Colonic mucosa (tissue), 4 donors: ENCODE measurements at regions not wholly inside any gene's neighbourhood (a gene's known extent, or its start where the extent isn't known, plus 50 kb on each side); places are given as distances from the start of the nearest gene placed in this dataset.

Experiments used
- DNase-seq: peaks from one replicate; pipeline ENCODE4 v3.0.0-alpha.2; 2020
- H3K27ac ChIP-seq: fragments of 200-600 bp; one replicate; pipeline ENCODE4 v1.8.0; 2021
- H3K27me3 ChIP-seq: fragments of 200-600 bp; one replicate; pipeline ENCODE4 v1.8.0; 2021
- H3K36me3 ChIP-seq: fragments of 200-600 bp; one replicate; pipeline ENCODE4 v1.8.0; 2021
- H3K4me1 ChIP-seq: fragments of 200-600 bp; one replicate; pipeline ENCODE4 v1.8.0; 2021; ENCODE audit warnings: mild to moderate bottlenecking
- H3K4me3 ChIP-seq: fragments of 200-600 bp; one replicate; pipeline ENCODE4 v1.8.0; 2021
- H3K9ac ChIP-seq, 2 donors: one replicate each; pipeline ENCODE4 v1.7.0; 2013; ENCODE audit warnings: control low read depth in 2 of 2, low read depth in 2 of 2, low read length in 2 of 2
- H3K9me3 ChIP-seq: fragments of 200-600 bp; one replicate; pipeline ENCODE4 v1.8.0; 2021
- intact Hi-C: fragments of 100-400 bp; cut with DNase I; formaldehyde crosslinking; loops from one replicate; pipeline ENCODE4 v1.14.1; 2022
- TF ChIP-seq, protein P1 (sequence below): fragments of 200-600 bp; IDR thresholded peaks from one replicate; pipeline ENCODE4 v1.8.0; 2022; ENCODE audit warnings: antibody characterized with exemption, mild to moderate bottlenecking
- donor health status: healthy.
- donor health status: DM: no; HTN: no; CAD: no.
- donor health status: DM: no; HTN: no; CAD: no.

DNA sequence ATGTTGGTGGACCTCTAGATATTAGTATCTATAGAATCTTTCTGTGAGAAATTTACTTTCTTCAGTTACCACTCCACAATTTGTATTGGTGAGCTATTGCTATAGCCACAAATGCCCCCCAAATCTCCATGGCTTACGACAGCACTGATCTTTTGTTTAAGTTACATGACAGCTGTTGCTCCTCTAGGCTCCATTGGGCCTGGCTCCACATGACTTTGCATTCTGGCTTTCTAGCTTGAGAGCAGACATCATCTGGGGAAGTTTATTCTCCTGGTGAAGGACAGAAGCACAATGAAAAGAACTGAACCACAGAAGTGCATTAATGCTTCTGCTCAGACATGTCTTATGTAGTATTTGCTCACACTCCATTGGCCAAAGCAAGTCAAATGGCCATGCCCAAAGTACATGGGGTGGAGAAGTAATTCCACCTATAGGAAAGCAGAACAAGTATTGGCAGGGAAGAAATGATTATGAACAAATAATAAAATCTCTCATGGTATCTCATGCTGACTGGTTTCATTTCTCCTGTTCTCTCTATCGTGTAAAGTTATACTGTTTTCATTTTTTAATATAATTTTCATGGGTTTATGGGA is 126.6 kb upstream of the FAM9C start:
- TF ChIP-seq, protein P1, sequence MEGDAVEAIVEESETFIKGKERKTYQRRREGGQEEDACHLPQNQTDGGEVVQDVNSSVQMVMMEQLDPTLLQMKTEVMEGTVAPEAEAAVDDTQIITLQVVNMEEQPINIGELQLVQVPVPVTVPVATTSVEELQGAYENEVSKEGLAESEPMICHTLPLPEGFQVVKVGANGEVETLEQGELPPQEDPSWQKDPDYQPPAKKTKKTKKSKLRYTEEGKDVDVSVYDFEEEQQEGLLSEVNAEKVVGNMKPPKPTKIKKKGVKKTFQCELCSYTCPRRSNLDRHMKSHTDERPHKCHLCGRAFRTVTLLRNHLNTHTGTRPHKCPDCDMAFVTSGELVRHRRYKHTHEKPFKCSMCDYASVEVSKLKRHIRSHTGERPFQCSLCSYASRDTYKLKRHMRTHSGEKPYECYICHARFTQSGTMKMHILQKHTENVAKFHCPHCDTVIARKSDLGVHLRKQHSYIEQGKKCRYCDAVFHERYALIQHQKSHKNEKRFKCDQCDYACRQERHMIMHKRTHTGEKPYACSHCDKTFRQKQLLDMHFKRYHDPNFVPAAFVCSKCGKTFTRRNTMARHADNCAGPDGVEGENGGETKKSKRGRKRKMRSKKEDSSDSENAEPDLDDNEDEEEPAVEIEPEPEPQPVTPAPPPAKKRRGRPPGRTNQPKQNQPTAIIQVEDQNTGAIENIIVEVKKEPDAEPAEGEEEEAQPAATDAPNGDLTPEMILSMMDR: no peak
- Histone ChIP-seq H3K36me3 (no peaks in the 10 kb centered on the region), H3K27ac (no peak overlapping the region), H3K9ac (no peak overlapping the region), H3K9me3 (no peaks in the 10 kb centered on the region), H3K27me3 (no peaks in the 10 kb centered on the region), H3K4me1 (no peaks in the 10 kb centered on the region), H3K4me3 (no peak overlapping the region)
- intact Hi-C loops: no loop called here
- no peak for DNase-seq

DNA sequence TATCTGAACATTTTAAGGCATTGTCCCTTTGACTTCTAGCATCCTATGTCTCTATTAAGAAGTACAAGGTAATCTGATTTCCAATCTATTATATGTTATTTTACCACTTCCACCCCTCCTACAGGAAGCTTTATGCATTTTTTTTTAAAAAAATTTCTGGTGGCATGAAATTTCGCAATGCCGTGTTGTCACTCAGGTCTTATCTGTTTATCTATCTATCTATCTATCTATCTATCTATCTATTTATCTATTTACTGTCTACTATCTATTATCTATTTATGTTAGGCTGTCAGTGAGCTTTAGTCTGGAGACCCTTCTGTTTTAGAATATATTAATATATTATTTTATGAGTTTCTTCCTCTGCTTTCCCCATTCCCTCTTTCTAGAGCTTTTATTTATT is 125.3 kb upstream of the FAM9C start:
- Histone ChIP-seq H3K4me1 (no peaks in the 10 kb centered on the region), H3K27ac (no peak overlapping the region), H3K27me3 (no peaks in the 10 kb centered on the region), H3K4me3 (no peak overlapping the region), H3K9me3 (no peaks in the 10 kb centered on the region), H3K36me3 (no peaks in the 10 kb centered on the region), H3K9ac (no peak overlapping the region)
- intact Hi-C loops: no loop called here
- TF ChIP-seq, protein P1: no peak
- no peak for DNase-seq

DNA sequence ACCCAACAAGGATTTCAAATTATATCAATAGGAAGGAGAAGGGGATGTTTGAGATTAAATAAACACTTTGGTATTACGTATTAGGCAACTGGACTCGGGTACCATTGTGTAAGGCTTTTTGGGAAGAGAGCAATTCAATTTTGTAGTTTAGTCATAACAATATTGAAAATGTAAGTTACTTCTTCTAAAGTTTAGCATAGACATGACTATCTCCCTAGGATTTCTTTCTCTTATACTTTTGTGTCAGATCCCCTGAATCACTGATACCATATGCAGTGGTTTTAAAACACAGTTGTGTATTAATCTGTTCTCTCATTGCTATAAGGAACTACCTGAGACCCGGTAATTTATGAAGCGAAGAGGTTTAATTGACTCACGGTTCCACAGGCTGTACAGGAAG is 123.8 kb upstream of the FAM9C start:
- H3K27me3 ChIP-seq: no peaks in the 10 kb centered on the region

DNA sequence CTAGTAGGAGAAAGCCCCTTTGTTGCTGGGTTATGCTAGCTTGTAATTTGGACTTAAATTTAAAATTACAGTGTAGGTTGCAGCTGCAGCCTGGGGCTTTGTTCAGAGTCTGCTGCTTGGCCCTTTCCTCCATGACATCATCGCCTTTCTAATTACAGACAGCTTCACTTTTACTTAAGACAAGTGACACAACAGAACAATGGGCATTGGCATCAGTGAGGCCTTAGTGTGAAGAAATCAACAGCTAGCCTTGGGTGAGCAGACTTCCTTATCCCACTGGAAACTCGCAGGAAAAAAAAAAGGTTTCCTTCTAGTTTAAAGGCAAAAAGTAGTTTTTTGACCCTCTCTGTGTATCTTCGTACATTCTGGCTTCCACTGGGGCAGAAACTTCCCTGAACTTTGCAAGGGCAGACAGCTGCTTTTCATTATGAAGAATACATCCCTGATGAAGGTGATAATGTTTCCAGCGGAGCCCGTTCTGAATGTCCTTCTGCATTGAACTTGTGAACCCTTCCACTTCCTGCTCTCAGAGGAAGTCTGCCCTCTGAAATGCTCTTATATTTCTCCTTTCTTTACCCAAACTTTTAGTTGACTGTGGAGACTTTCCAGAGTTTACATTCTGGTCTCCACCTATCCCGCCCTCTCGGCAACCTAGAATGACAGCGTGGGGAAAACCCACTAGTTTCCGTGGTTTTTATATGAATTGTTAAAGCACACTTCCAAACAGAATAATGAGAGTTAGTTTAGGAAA is 123.2 kb upstream of the FAM9C start:
- TF ChIP-seq, protein P1: no peak
- DNase-seq: no peak
- intact Hi-C loops: no loop called here
- Histone ChIP-seq H3K27me3 (no peaks in the 10 kb centered on the region), H3K4me1 (no peaks in the 10 kb centered on the region), H3K36me3 (no peaks in the 10 kb centered on the region), H3K9me3 (no peaks in the 10 kb centered on the region), H3K9ac (no peak overlapping the region), H3K27ac (no peak overlapping the region), H3K4me3 (no peak overlapping the region)

More for the DNA sequence above, 123.8 kb upstream of the FAM9C start:
- no peaks in the 10 kb centered on the region for H3K4me1 ChIP-seq
- H3K4me3 ChIP-seq: no peak overlapping the region
- no peaks in the 10 kb centered on the region for H3K9me3 ChIP-seq
- TF ChIP-seq, protein P1: no peak
- H3K9ac ChIP-seq: no peak overlapping the region
- no peak overlapping the region for H3K27ac ChIP-seq
- H3K36me3 ChIP-seq: no peaks in the 10 kb centered on the region
- no peak for DNase-seq
- intact Hi-C loops: no loop called here

DNA sequence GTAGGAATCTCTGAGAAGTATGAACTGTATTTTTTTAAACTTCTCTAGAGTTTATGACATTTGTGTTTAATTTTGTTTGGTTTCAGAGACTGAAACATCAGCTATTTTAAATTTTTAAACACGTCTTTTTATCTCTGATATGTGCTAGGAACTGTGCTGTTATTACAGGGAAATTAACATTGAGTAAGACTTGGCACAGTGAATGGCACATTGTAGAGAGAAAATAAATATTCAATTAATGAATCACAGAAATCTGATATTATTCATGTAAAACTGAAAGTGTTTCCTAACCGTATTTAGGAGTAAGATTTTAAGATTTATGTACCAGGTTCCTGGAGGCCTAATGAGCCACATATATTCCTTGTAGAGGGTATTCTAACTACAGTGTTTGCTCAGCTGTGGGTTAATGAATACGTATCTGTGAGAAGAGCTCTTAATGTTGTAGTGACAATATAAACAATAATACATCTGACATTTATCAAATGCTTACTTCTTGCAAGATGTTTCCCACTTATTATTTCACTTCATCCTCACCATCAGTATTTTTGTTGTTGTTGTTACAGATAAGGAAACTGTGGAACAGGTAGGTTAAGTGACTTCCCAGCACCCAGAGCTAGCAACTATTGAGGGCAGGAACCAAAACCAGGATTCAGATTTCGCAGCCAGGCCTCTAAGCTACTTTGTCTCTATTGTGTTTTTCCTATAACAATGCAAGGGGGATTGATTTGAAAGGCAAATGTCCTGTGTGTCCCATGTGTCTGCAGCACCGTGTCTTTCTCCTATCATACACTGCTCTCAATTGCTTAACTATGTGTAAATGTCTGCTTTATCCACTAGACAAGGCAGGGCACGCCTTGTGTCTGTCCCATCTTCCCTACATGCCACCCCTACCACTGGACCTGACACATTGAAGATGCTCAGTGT is 121.1 kb upstream of the FAM9C start:
- intact Hi-C loops: no loop called here
- Histone ChIP-seq H3K4me3 (no peak overlapping the region), H3K36me3 (no peaks in the 10 kb centered on the region), H3K4me1 (no peaks in the 10 kb centered on the region), H3K9me3 (no peaks in the 10 kb centered on the region), H3K27me3 (no peaks in the 10 kb centered on the region), H3K9ac (no peak overlapping the region), H3K27ac (no peak overlapping the region)
- TF ChIP-seq, protein P1: no peak
- DNase-seq: no peak
